HG02588 (cell line): ENCODE measurements at regions not wholly inside any gene's neighbourhood (a gene's known extent, or its start where the extent isn't known, plus 50 kb on each side); places are given as distances from the start of the nearest gene placed in this dataset.

Experiments used
- ATAC-seq: cut with Tn5 transposase; IDR thresholded peaks from one replicate; pipeline ENCODE4 v1.9.1; 2021; ENCODE audit warnings: mild to moderate bottlenecking, moderate library complexity; ENCODE audit not compliant: unreplicated experiment

- no peak for ATAC-seq
Measured at GRCh38 chr18:45467293-45467692, 148.0 kb upstream of the SLC14A2 start.

GRCh38 chr18:45467945-45468344 is 147.3 kb upstream of the SLC14A2 start:
- no peak for ATAC-seq

- no peak for ATAC-seq
Measured at GRCh38 chr18:45478889-45479288, 136.4 kb upstream of the SLC14A2 start.

GRCh38 chr18:45480219-45481015 is 134.9 kb upstream of the SLC14A2 start:
- ATAC-seq: no peak

GRCh38 chr18:45481821-45482220 is 133.5 kb upstream of the SLC14A2 start:
- no peak for ATAC-seq

- ATAC-seq: no peak
Measured at GRCh38 chr18:45482286-45482685, 133.0 kb upstream of the SLC14A2 start.

GRCh38 chr18:45487581-45487980 is 127.7 kb upstream of the SLC14A2 start:
- no peak for ATAC-seq

GRCh38 chr18:45488645-45489044 is 126.6 kb upstream of the SLC14A2 start:
- no peak for ATAC-seq

- no peak for ATAC-seq
Measured at GRCh38 chr18:45493830-45494229, 121.4 kb upstream of the SLC14A2 start.

- no peak for ATAC-seq
Measured at GRCh38 chr18:45494811-45495210, 120.5 kb upstream of the SLC14A2 start.

GRCh38 chr18:45496741-45497140 is 118.5 kb upstream of the SLC14A2 start:
- no peak for ATAC-seq

GRCh38 chr18:45497595-45498286 is 117.5 kb upstream of the SLC14A2 start:
- ATAC-seq: no peak

GRCh38 chr18:45498287-45498658 is 117.0 kb upstream of the SLC14A2 start:
- no peak for ATAC-seq

GRCh38 chr18:45503990-45504389 is 111.3 kb upstream of the SLC14A2 start:
- no peak for ATAC-seq

GRCh38 chr18:45505497-45506206 is 109.6 kb upstream of the SLC14A2 start:
- ATAC-seq: no peak

- no peak for ATAC-seq
Measured at GRCh38 chr18:45506951-45507350, 108.3 kb upstream of the SLC14A2 start.

- ATAC-seq: no peak
Measured at GRCh38 chr18:45509535-45509934, 105.7 kb upstream of the SLC14A2 start.

- no peak for ATAC-seq
Measured at GRCh38 chr18:45510656-45511055, 104.6 kb upstream of the SLC14A2 start.

GRCh38 chr18:45512363-45512953 is 102.8 kb upstream of the SLC14A2 start:
- no peak for ATAC-seq

GRCh38 chr18:45517181-45517741 is 98.0 kb upstream of the SLC14A2 start:
- no peak for ATAC-seq
